IMR-90 (cell line): ENCODE measurements at regions not wholly inside any gene's neighbourhood (a gene's known extent, or its start where the extent isn't known, plus 50 kb on each side); places are given as distances from the start of the nearest gene placed in this dataset.

Experiments used
- ATAC-seq: fragments of 200-7000 bp; cut with Tn5 transposase; 2 replicates; pipeline ENCODE4 v1.9.1; 2020; ENCODE audit warnings: low read depth, mild to moderate bottlenecking, moderate library complexity
- BruUV-seq: library from RNA; stranded (reverse); fragments of 400-500 nt; replicated peaks from 2 replicates; lab custom pipeline; 2021; lab: Mats Ljungman, UMichigan
- CTCF ChIA-PET: fragments of 300-600 bp; formaldehyde crosslinking; extraction: SDS; loops from one replicate; lab custom pipeline; 2021; ENCODE audit warnings: antibody characterized with exemption; lab: Yijun Ruan, JAX
- POLR2A ChIA-PET: fragments of 300-600 bp; sonication (Branson Sonifier 250); formaldehyde crosslinking; loops from one replicate; lab custom pipeline; 2022; ENCODE audit warnings: antibody characterized with exemption; ENCODE audit not compliant: unreplicated experiment; lab: Charles Lee
- DNase-seq: peaks from one replicate; pipeline ENCODE4 v3.0.0; 2013
- H2AFZ ChIP-seq: replicated peaks from 2 replicates; pipeline ENCODE3; 2013; ENCODE audit warnings: low read length, mild to moderate bottlenecking; ENCODE audit not compliant: poor library complexity
- H2AK5ac ChIP-seq: 2 replicates; pipeline ENCODE4 v1.6.1; 2013; ENCODE audit warnings: low read depth, low read length, inconsistent platforms
- H2AK9ac ChIP-seq: replicated peaks from 2 replicates; pipeline ENCODE3; 2013; ENCODE audit warnings: mild to moderate bottlenecking, low read depth, low read length, moderate library complexity; ENCODE audit not compliant: poor library complexity
- H2BK120ac ChIP-seq: 2 replicates; pipeline ENCODE4 v1.6.1; 2013; ENCODE audit warnings: low read depth, low read length, inconsistent platforms
- H2BK15ac ChIP-seq: 3 replicates; pipeline ENCODE4 v1.6.1; 2013; ENCODE audit warnings: low read depth, low read length, inconsistent platforms
- H2BK20ac ChIP-seq: 2 replicates; pipeline ENCODE4 v1.6.1; 2013; ENCODE audit warnings: low read depth, mild to moderate bottlenecking, inconsistent platforms, low read length, moderate library complexity
- H2BK5ac ChIP-seq: 2 replicates; pipeline ENCODE4 v1.6.1; 2013; ENCODE audit warnings: mild to moderate bottlenecking, low read depth, low read length, inconsistent platforms; ENCODE audit not compliant: poor library complexity, severe bottlenecking
- H3K14ac ChIP-seq: replicated peaks from 2 replicates; pipeline ENCODE4 v1.6.1; 2013; ENCODE audit warnings: low read depth, low read length, inconsistent platforms
- H3K18ac ChIP-seq: 2 replicates; pipeline ENCODE4 v1.6.1; 2013; ENCODE audit warnings: low read depth, low read length, control low read depth
- H3K23ac ChIP-seq: 2 replicates; pipeline ENCODE4 v1.6.1; 2013; ENCODE audit warnings: low read depth, low read length, inconsistent platforms
- H3K27ac ChIP-seq: 2 replicates; pipeline ENCODE4 v1.5.1; 2013; ENCODE audit warnings: mild to moderate bottlenecking, control low read depth, low read length; ENCODE audit not compliant: insufficient read depth
- H3K27me3 ChIP-seq: 2 replicates; pipeline ENCODE4 v1.6.1; 2013; ENCODE audit warnings: low read length; ENCODE audit not compliant: control insufficient read depth, insufficient read depth
- H3K36me3 ChIP-seq: 2 replicates; pipeline ENCODE4 v1.6.1; 2013; ENCODE audit warnings: low read length, mixed read lengths; ENCODE audit not compliant: control insufficient read depth, insufficient read depth
- H3K4ac ChIP-seq: 2 replicates; pipeline ENCODE4 v1.6.1; 2013; ENCODE audit warnings: low read depth, low read length, inconsistent platforms
- H3K4me1 ChIP-seq: 2 replicates; pipeline ENCODE4 v1.6.1; 2013; ENCODE audit warnings: low read length, mixed read lengths; ENCODE audit not compliant: control insufficient read depth, insufficient read depth
- H3K4me2 ChIP-seq: 2 replicates; pipeline ENCODE4 v1.6.1; 2013; ENCODE audit warnings: low read depth, mild to moderate bottlenecking, control low read depth, low read length, moderate library complexity
- H3K4me3 ChIP-seq: 2 replicates; pipeline ENCODE4 v1.5.1; 2013; ENCODE audit warnings: low read depth, mild to moderate bottlenecking, control low read depth, low read length, moderate library complexity; ENCODE audit not compliant: insufficient read depth
- H3K56ac ChIP-seq: 2 replicates; pipeline ENCODE4 v1.6.1; 2013; ENCODE audit warnings: low read length, inconsistent platforms; ENCODE audit not compliant: insufficient read depth; ENCODE audit errors: extremely low read depth
- H3K79me1 ChIP-seq, 2 experiments: 2 replicates each; pipeline ENCODE4 v1.6.1; 2013; ENCODE audit warnings: low read length in 2 of 2, inconsistent platforms in 1 of 2, low read depth in 1 of 2
- H3K9ac ChIP-seq: 2 replicates; pipeline ENCODE4 v1.6.1; 2013; ENCODE audit warnings: low read depth, low read length, control low read depth
- H3K9me1 ChIP-seq: 2 replicates; pipeline ENCODE4 v1.6.1; 2013; ENCODE audit warnings: low read length, inconsistent platforms; ENCODE audit not compliant: insufficient read depth
- H3K9me3 ChIP-seq: 2 replicates; pipeline ENCODE4 v1.6.1; 2013; ENCODE audit warnings: low read length; ENCODE audit not compliant: control insufficient read depth, insufficient read depth
- H4K20me1 ChIP-seq: 2 replicates; pipeline ENCODE4 v1.6.1; 2013; ENCODE audit warnings: low read length, inconsistent platforms; ENCODE audit not compliant: insufficient read depth
- H4K5ac ChIP-seq: 2 replicates; pipeline ENCODE4 v1.6.1; 2013; ENCODE audit warnings: mild to moderate bottlenecking, low read depth, low read length, control low read depth
- H4K8ac ChIP-seq, 2 experiments: 2 replicates each; pipeline ENCODE4 v1.6.1; 2013; ENCODE audit warnings: low read depth in 2 of 2, low read length in 2 of 2, control low read depth in 1 of 2, inconsistent platforms in 1 of 2
- H4K91ac ChIP-seq: 2 replicates; pipeline ENCODE4 v1.6.1; 2013; ENCODE audit warnings: low read depth, low read length, inconsistent platforms; ENCODE audit not compliant: insufficient read depth
- BHLHE40 ChIP-seq: fragments of 150-350 bp; IDR thresholded peaks from 2 replicates; pipeline ENCODE4 v1.6.1; 2016; ENCODE audit warnings: mild to moderate bottlenecking, low read depth, low read length
- CEBPB ChIP-seq: IDR thresholded peaks from 2 replicates; pipeline ENCODE4 v1.6.1; 2012; ENCODE audit warnings: low read depth, low read length, improper control_type of control experiment
- CHD1 ChIP-seq: IDR thresholded peaks from 2 replicates; pipeline ENCODE4 v1.6.1; 2012; ENCODE audit warnings: low read depth, low read length, improper control_type of control experiment
- FOS ChIP-seq: fragments of 150-350 bp; IDR thresholded peaks from 2 replicates; pipeline ENCODE4 v1.6.1; 2016; ENCODE audit warnings: low read depth, low read length
- MAFK ChIP-seq: IDR thresholded peaks from 2 replicates; pipeline ENCODE4 v1.6.1; 2012; ENCODE audit warnings: low read depth, low read length, improper control_type of control experiment
- MAZ ChIP-seq: IDR thresholded peaks from 2 replicates; pipeline ENCODE4 v1.6.1; 2012; ENCODE audit warnings: low read depth, mild to moderate bottlenecking, low read length, improper control_type of control experiment, moderate library complexity, borderline replicate concordance
- MXI1 ChIP-seq: IDR thresholded peaks from 2 replicates; pipeline ENCODE4 v1.6.1; 2012; ENCODE audit warnings: low read depth, mild to moderate bottlenecking, low read length, moderate library complexity, borderline replicate concordance
- NFE2L2 ChIP-seq: fragments of 150-350 bp; IDR thresholded peaks from 2 replicates; pipeline ENCODE4 v1.6.1; 2016; ENCODE audit warnings: low read depth, mild to moderate bottlenecking, low read length
- POLR2A ChIP-seq: IDR thresholded peaks from 2 replicates; pipeline ENCODE4 v1.6.1; 2012; ENCODE audit warnings: mild to moderate bottlenecking, low read depth, low read length
- RAD21 ChIP-seq: IDR thresholded peaks from 2 replicates; pipeline ENCODE4 v1.6.1; 2012; ENCODE audit warnings: low read length, improper control_type of control experiment
- RFX5 ChIP-seq: IDR thresholded peaks from 2 replicates; pipeline ENCODE4 v1.8.0; 2012; ENCODE audit warnings: low read depth, mild to moderate bottlenecking, low read length, moderate library complexity
- SMC3 ChIP-seq: fragments of 150-350 bp; IDR thresholded peaks from 2 replicates; pipeline ENCODE4 v1.6.1; 2016; ENCODE audit warnings: low read depth, mild to moderate bottlenecking, antibody characterized with exemption, low read length, moderate library complexity
- USF2 ChIP-seq: fragments of 150-350 bp; IDR thresholded peaks from 2 replicates; pipeline ENCODE4 v1.6.1; 2017; ENCODE audit warnings: mild to moderate bottlenecking, antibody characterized with exemption, low read length, low read depth
- WGBS, 2 experiments: methylation state at CpG; one replicate each; pipeline versions ENCODE4 v1.1.5 to v1.1.7; 2013; ENCODE audit warnings: missing lambda C conversion rate in 2 of 2; ENCODE audit not compliant: insufficient read length in 1 of 2; ENCODE audit errors: extremely low coverage in 2 of 2; 5-methylcytosine and 5-hydroxymethylcytosine counted together
- dilution Hi-C: fragments of 300-500 bp; cut with HindIII; formaldehyde crosslinking; loops from one replicate; pipeline ENCODE4 v1.14.3; 2018; ENCODE audit warnings: low sequenced_read_pairs; ENCODE audit not compliant: unreplicated experiment
- in situ Hi-C: fragments of 300-500 bp; cut with MboI; formaldehyde crosslinking; loops from 3 replicates; pipeline ENCODE4 v1.14.3; 2019; ENCODE audit warnings: low sequenced_read_pairs, inconsistent platforms, mixed read lengths
- intact Hi-C: fragments of 100-400 bp; cut with micrococcal nuclease; formaldehyde crosslinking; loops from 2 replicates; pipeline ENCODE4 v1.10.0; 2022
- TF ChIP-seq, protein P1 (sequence below): conservative IDR thresholded peaks from 2 replicates; pipeline ENCODE4 v1.5.1; 2012; ENCODE audit warnings: mild to moderate bottlenecking, low read depth, low read length, improper control_type of control experiment
- TF ChIP-seq, protein P2 (sequence below): fragments of 150-350 bp; IDR thresholded peaks from 2 replicates; pipeline ENCODE4 v1.6.1; 2016; ENCODE audit warnings: low read depth, mild to moderate bottlenecking, low read length, moderate library complexity, borderline replicate concordance

- no peak overlapping the region for H3K18ac ChIP-seq
- no peak overlapping the region for H3K9ac ChIP-seq
- intact Hi-C loops = no loop called here
- peaks cover 2% of the 10 kb centered on the region; the same call in 1 of the 2 replicates for H3K4me1 ChIP-seq
- H3K14ac ChIP-seq = no peak overlapping the region
- no peak overlapping the region for H2BK20ac ChIP-seq
- CTCF ChIA-PET = interaction anchor here (2.2 kb wide), 1 partner anchor 14 kb away, joined by 7 read pairs; no protein-coding TSS in a partner anchor
- BruUV-seq = no TSS peak
- POLR2A ChIA-PET = no interaction called here
- H3K27me3 ChIP-seq = no peaks in the 10 kb centered on the region
- H2AFZ ChIP-seq = no peak overlapping the region
- no peaks in the 10 kb centered on the region for H3K36me3 ChIP-seq
- H3K9me1 ChIP-seq = no peaks in the 10 kb centered on the region; the same call in 1 of the 2 replicates
- dilution Hi-C loops = no loop called here
- H3K4ac ChIP-seq = no peak overlapping the region
- H2AK9ac ChIP-seq = no peak overlapping the region
- no peak overlapping the region for H2BK5ac ChIP-seq
- DNase-seq (no peak), ATAC-seq (no peak)
- H2BK15ac ChIP-seq = no peak overlapping the region
- no peaks in the 10 kb centered on the region for H4K20me1 ChIP-seq
- H4K5ac ChIP-seq = no peak overlapping the region
- H3K56ac ChIP-seq = no peak overlapping the region
- H3K4me3 ChIP-seq = no peak overlapping the region
- no peak overlapping the region for H3K4me2 ChIP-seq
- H4K8ac ChIP-seq = no peak overlapping the region
- TF ChIP-seq CEBPB = no peak
- no peak for TF ChIP-seq MAZ
- no peak for TF ChIP-seq FOS
- no peak for TF ChIP-seq POLR2A
- no peak for TF ChIP-seq NFE2L2
- TF ChIP-seq RAD21 = no peak
- TF ChIP-seq USF2 = no peak
- TF ChIP-seq SMC3 = no peak
- no peak for TF ChIP-seq CHD1
- TF ChIP-seq RFX5 = no peak
- no peak for TF ChIP-seq MAFK
- TF ChIP-seq BHLHE40 = no peak
- TF ChIP-seq, protein P1, sequence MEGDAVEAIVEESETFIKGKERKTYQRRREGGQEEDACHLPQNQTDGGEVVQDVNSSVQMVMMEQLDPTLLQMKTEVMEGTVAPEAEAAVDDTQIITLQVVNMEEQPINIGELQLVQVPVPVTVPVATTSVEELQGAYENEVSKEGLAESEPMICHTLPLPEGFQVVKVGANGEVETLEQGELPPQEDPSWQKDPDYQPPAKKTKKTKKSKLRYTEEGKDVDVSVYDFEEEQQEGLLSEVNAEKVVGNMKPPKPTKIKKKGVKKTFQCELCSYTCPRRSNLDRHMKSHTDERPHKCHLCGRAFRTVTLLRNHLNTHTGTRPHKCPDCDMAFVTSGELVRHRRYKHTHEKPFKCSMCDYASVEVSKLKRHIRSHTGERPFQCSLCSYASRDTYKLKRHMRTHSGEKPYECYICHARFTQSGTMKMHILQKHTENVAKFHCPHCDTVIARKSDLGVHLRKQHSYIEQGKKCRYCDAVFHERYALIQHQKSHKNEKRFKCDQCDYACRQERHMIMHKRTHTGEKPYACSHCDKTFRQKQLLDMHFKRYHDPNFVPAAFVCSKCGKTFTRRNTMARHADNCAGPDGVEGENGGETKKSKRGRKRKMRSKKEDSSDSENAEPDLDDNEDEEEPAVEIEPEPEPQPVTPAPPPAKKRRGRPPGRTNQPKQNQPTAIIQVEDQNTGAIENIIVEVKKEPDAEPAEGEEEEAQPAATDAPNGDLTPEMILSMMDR = no peak
- TF ChIP-seq, protein P2, sequence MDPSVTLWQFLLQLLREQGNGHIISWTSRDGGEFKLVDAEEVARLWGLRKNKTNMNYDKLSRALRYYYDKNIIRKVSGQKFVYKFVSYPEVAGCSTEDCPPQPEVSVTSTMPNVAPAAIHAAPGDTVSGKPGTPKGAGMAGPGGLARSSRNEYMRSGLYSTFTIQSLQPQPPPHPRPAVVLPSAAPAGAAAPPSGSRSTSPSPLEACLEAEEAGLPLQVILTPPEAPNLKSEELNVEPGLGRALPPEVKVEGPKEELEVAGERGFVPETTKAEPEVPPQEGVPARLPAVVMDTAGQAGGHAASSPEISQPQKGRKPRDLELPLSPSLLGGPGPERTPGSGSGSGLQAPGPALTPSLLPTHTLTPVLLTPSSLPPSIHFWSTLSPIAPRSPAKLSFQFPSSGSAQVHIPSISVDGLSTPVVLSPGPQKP = no peak
- no peak for TF ChIP-seq MXI1
- H2BK120ac ChIP-seq = no peak overlapping the region
- WGBS, 2 experiments = 90% methylated on average over 2 of the region's 7 CpGs; no CpG with 5 or more reads in 1 of the 2 experiments
- in situ Hi-C loops = no loop called here
- H3K9me3 ChIP-seq = no peaks in the 10 kb centered on the region
- H4K91ac ChIP-seq = no peak overlapping the region
- H3K79me1 ChIP-seq = no peaks in the 10 kb centered on the region
- H3K27ac ChIP-seq = no peak overlapping the region
- H3K23ac ChIP-seq = no peak overlapping the region
- H2AK5ac ChIP-seq = no peak overlapping the region
These were observed 132.6 kb downstream of the FHDC1 start for GRCh38 chr4:153068751-153069150.
